ENCODE measurements at regions not wholly inside any gene's neighbourhood (a gene's known extent, or its start where the extent isn't known, plus 50 kb on each side); places are given as distances from the start of the nearest gene placed in this dataset.

GRCh38 chr2:65762068-65762467 lies 329.7 kb upstream of the SPRED2 start:
- Histone ChIP-seq H4K8ac (ENCODE audit: extremely low read depth, insufficient read depth, low read length) (no peak overlapping the region), H3K14ac (ENCODE audit: insufficient read length) (no peak overlapping the region), H3K23me2 (ENCODE audit: low read depth, low read length) (no peaks in the 10 kb centered on the region), H3K4me3 (ENCODE audit: extremely low read depth in 1 of 4, insufficient read depth in 2 of 4, low read depth in 3 of 4, low read length in 4 of 4) (no peak overlapping the region), H3K18ac (ENCODE audit: extremely low read depth, low read length) (no peak overlapping the region), H3K27me3 (replicated peaks in 1 of 4; ENCODE audit: control insufficient read depth in 3 of 4, extremely low read depth in 1 of 4, insufficient read depth in 3 of 4, low read length in 3 of 4) (no peaks in the 10 kb centered on the region), H2BK12ac (ENCODE audit: low read depth, low read length) (no peak overlapping the region), H2AFZ (ENCODE audit: low read length) (no peak overlapping the region), H2BK5ac (ENCODE audit: low read depth, low read length) (no peak overlapping the region), H3K4me2 (ENCODE audit: insufficient read depth in 1 of 2, low read depth in 2 of 2, low read length in 2 of 2) (no peak overlapping the region), H4K91ac (replicated peaks; ENCODE audit: insufficient read length, low read length) (no peak overlapping the region), H2AK5ac (ENCODE audit: low read depth, low read length) (no peak overlapping the region), H3K4ac (replicated peaks; ENCODE audit: insufficient read length, low read depth, low read length) (no peak overlapping the region), H3K79me1 (ENCODE audit: low read depth, low read length) (no peaks in the 10 kb centered on the region), H2BK20ac (ENCODE audit: low read length) (no peak overlapping the region), H2BK120ac (replicated peaks; ENCODE audit: low read depth, low read length) (no peak overlapping the region), H3K9me3 (ENCODE audit: insufficient read depth in 2 of 2, low read depth in 1 of 2, low read length in 1 of 2) (peaks cover 4 to 8% of the 10 kb centered on the region in 2 experiments; a peak in 2 of 4 replicates), H3K27ac (ENCODE audit: low read depth, low read length) (no peak overlapping the region), H4K5ac (ENCODE audit: insufficient read length, low read depth, low read length) (no peak overlapping the region), H3K36me3 (ENCODE audit: control insufficient read depth in 2 of 4, insufficient read depth in 4 of 4, low read length in 3 of 4) (no peaks in the 10 kb centered on the region), H3K56ac (replicated peaks; ENCODE audit: insufficient read length, low read depth, low read length) (no peak overlapping the region), H2BK15ac (ENCODE audit: low read length) (no peak overlapping the region), H3K9ac (replicated peaks in 1 of 4; ENCODE audit: extremely low read depth in 1 of 4, low read depth in 3 of 4, low read length in 3 of 4) (no peak overlapping the region), H4K20me1 (replicated peaks in 1 of 2; ENCODE audit: control insufficient read depth in 1 of 2, insufficient read depth in 2 of 2, low read length in 2 of 2) (no peaks in the 10 kb centered on the region), H3K79me2 (ENCODE audit: control insufficient read depth in 1 of 2, insufficient read depth in 2 of 2, low read length in 2 of 2) (no peaks in the 10 kb centered on the region), H3K4me1 (replicated peaks in 1 of 4; ENCODE audit: control insufficient read depth in 3 of 4, insufficient read depth in 4 of 4, low read length in 3 of 4) (no peaks in the 10 kb centered on the region), H3K23ac (ENCODE audit: insufficient read length) (no peak overlapping the region)
- TF ChIP-seq TAF1 (IDR thresholded peaks at IDR 0.05; ENCODE audit: low read depth, low read length) (no peak), CREB1 (IDR thresholded peaks at IDR 0.05) (no peak), FOSL1 (IDR thresholded peaks at IDR 0.05; ENCODE audit: insufficient read depth, low read depth, low read length) (no peak), HDAC6 (IDR thresholded peaks at IDR 0.05; ENCODE audit: low read depth, low read length) (no peak), SP1 (IDR thresholded peaks at IDR 0.05; ENCODE audit: low read depth, low read length) (no peak), E2F6 (IDR thresholded peaks at IDR 0.05) (no peak), RNF2 (IDR thresholded peaks at IDR 0.05; ENCODE audit: borderline replicate concordance, low read depth, low read length, missing control alignments, poor library complexity, severe bottlenecking) (no peak), JUND (IDR thresholded peaks at IDR 0.05; ENCODE audit: low read length) (no peak), ATF3 (IDR thresholded peaks at IDR 0.05; ENCODE audit: insufficient read depth, low read depth, low read length) (no peak), SIX5 (IDR thresholded peaks at IDR 0.05; ENCODE audit: low read depth, low read length) (no peak), YY1 (IDR thresholded peaks at IDR 0.05; ENCODE audit: low read depth, low read length) (no peak), TEAD4 (IDR thresholded peaks at IDR 0.05; ENCODE audit: low read depth, low read length) (no peak)
- 89% methylated on average over 3 of the region's 3 CpGs; no CpG with 5 or more reads in 1 of the 2 experiments for WGBS, 2 experiments (ENCODE audit: extremely low coverage in 1 of 2, insufficient coverage in 1 of 2, insufficient read length in 1 of 2, insufficient replicate concordance in 2 of 2, low coverage in 1 of 2, low lambda C conversion rate in 2 of 2, missing lambda C conversion rate in 1 of 2)
- no peak for FAIRE-seq
- ChIA-PET CTCF (ENCODE audit: partially characterized antibody) (no interaction called here), POLR2A (ENCODE audit: partially characterized antibody) (no interaction called here)
- no peak for DNase-seq (ENCODE audit: low read depth in 1 of 2, low spot score in 2 of 2)
